GM10266 (cell line): ENCODE measurements at regions not wholly inside any gene's neighbourhood (a gene's known extent, or its start where the extent isn't known, plus 50 kb on each side); places are given as distances from the start of the nearest gene placed in this dataset.

Experiments used
- DNase-seq: peaks from one replicate; pipeline ENCODE4 v3.0.0; 2012; ENCODE audit errors: extremely low spot score
- CTCF ChIP-seq: IDR thresholded peaks from 2 replicates; pipeline ENCODE4 v1.5.1; 2012; ENCODE audit warnings: mild to moderate bottlenecking, low read depth; ENCODE audit not compliant: control insufficient read depth, insufficient read depth; ENCODE audit errors: missing control alignments

- no peak for DNase-seq
- TF ChIP-seq CTCF = no peak
Observed at GRCh38 chr1:5067246-5067645, 412.8 kb downstream of the AJAP1 start.

GRCh38 chr1:5053744-5054143 is 399.3 kb downstream of the AJAP1 start:
- no peak for DNase-seq
- TF ChIP-seq CTCF = no peak

- no peak for DNase-seq
- no peak for TF ChIP-seq CTCF
Observed at GRCh38 chr1:5029136-5029535, 374.7 kb downstream of the AJAP1 start.

- DNase-seq = no peak
- TF ChIP-seq CTCF = no peak
Observed at GRCh38 chr1:5012249-5012648, 357.8 kb downstream of the AJAP1 start.

GRCh38 chr1:5010656-5011055 is 356.2 kb downstream of the AJAP1 start:
- DNase-seq = no peak
- no peak for TF ChIP-seq CTCF

- no peak for TF ChIP-seq CTCF
- DNase-seq = no peak
Observed at GRCh38 chr1:5010236-5010635, 355.8 kb downstream of the AJAP1 start.

- no peak for DNase-seq
- no peak for TF ChIP-seq CTCF
Observed at GRCh38 chr1:5009376-5010065, 355.1 kb downstream of the AJAP1 start.
